GM19452 (cell line): ENCODE measurements at regions not wholly inside any gene's neighbourhood (a gene's known extent, or its start where the extent isn't known, plus 50 kb on each side); places are given as distances from the start of the nearest gene placed in this dataset.

Source experiments
- ATAC-seq: cut with Tn5 transposase; IDR thresholded peaks from one replicate; pipeline ENCODE4 v1.9.1; 2021; ENCODE audit not compliant: unreplicated experiment

GRCh38 chr6:19637010-19637409 lies 200.2 kb upstream of the ID4 start:
- ATAC-seq = no peak

GRCh38 chr6:19638931-19639330 lies 198.2 kb upstream of the ID4 start:
- ATAC-seq = no peak

GRCh38 chr6:19643287-19643686 lies 193.9 kb upstream of the ID4 start:
- no peak for ATAC-seq

GRCh38 chr6:19643713-19644112 lies 193.5 kb upstream of the ID4 start:
- ATAC-seq = no peak

- ATAC-seq = no peak
These were observed 181.4 kb upstream of the ID4 start for GRCh38 chr6:19655744-19656143.

- no peak for ATAC-seq
These were observed 176.9 kb upstream of the ID4 start for GRCh38 chr6:19660123-19660910.

GRCh38 chr6:19662911-19663310 lies 174.3 kb upstream of the ID4 start:
- ATAC-seq = no peak

GRCh38 chr6:19663479-19663878 lies 173.7 kb upstream of the ID4 start:
- ATAC-seq = no peak

- no peak for ATAC-seq
These were observed 173.1 kb upstream of the ID4 start for GRCh38 chr6:19664050-19664449.

- no peak for ATAC-seq
These were observed 172.1 kb upstream of the ID4 start for GRCh38 chr6:19664878-19665612.

- ATAC-seq = no peak
These were observed 171.6 kb upstream of the ID4 start for GRCh38 chr6:19665613-19665909.

GRCh38 chr6:19668710-19669109 lies 168.5 kb upstream of the ID4 start:
- ATAC-seq = no peak

GRCh38 chr6:19669206-19669605 lies 168.0 kb upstream of the ID4 start:
- ATAC-seq = no peak

- no peak for ATAC-seq
These were observed 154.3 kb upstream of the ID4 start for GRCh38 chr6:19682859-19683258.

GRCh38 chr6:19690325-19691075 lies 146.7 kb upstream of the ID4 start:
- no peak for ATAC-seq

- ATAC-seq = no peak
These were observed 145.6 kb upstream of the ID4 start for GRCh38 chr6:19691465-19692167.

- ATAC-seq = no peak
These were observed 144.5 kb upstream of the ID4 start for GRCh38 chr6:19692506-19693298.

GRCh38 chr6:19694697-19695096 lies 142.5 kb upstream of the ID4 start:
- ATAC-seq = no peak

- ATAC-seq = no peak
These were observed 139.4 kb upstream of the ID4 start for GRCh38 chr6:19697744-19698290.

- ATAC-seq = no peak
These were observed 137.2 kb upstream of the ID4 start for GRCh38 chr6:19699932-19700331.
